ENCODE measurements at regions not wholly inside any gene's neighbourhood (a gene's known extent, or its start where the extent isn't known, plus 50 kb on each side); places are given as distances from the start of the nearest gene placed in this dataset.

DNA sequence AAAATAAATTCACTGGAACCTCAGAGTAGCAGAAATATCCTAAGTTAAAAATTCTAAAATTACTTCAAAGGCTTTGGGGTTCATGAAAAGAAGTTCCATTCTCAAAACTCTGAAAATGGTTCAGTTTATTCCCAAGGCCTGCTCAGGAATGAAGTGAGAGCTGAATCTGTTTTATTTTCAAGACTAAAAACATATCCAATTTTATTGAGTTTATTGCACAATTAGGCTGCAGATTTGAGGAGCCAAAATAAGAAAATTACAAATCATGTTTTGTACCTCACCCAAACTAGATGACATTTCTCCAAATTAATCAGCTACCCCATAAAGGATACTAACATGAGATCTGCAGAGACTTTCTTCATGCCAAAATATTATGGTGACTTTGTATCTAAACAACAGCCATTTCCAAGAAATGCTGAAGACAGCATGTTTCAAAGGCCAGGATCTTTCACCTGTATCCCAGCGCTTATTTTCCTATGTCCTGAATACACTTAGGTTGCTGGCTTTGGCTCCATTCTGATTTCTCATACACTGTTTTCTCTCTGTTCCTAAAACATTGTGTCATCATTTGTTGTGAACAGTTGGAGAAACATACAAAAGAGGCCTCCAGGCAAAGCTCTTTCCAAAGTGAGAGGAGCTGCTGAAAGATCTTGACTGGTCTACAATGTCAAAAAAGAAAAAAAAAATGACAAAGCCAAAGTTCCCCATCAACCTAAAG is 85.7 kb upstream of the F13A1 start:
- no peak for TF ChIP-seq CTCF (IDR thresholded peaks at IDR 0.05)
- TF ChIP-seq EZH2 (IDR thresholded peaks at IDR 0.05; ENCODE audit: borderline replicate concordance, insufficient read depth, low read depth, low read length, poor library complexity, severe bottlenecking): no peak
